ENCODE measurements at regions not wholly inside any gene's neighbourhood (a gene's known extent, or its start where the extent isn't known, plus 50 kb on each side); places are given as distances from the start of the nearest gene placed in this dataset.
"Not testable (repeated sequence)": the region's sequence is repeated elsewhere in the genome, so short reads cannot be mapped to it uniquely, and the experiment has no call there.

DNA sequence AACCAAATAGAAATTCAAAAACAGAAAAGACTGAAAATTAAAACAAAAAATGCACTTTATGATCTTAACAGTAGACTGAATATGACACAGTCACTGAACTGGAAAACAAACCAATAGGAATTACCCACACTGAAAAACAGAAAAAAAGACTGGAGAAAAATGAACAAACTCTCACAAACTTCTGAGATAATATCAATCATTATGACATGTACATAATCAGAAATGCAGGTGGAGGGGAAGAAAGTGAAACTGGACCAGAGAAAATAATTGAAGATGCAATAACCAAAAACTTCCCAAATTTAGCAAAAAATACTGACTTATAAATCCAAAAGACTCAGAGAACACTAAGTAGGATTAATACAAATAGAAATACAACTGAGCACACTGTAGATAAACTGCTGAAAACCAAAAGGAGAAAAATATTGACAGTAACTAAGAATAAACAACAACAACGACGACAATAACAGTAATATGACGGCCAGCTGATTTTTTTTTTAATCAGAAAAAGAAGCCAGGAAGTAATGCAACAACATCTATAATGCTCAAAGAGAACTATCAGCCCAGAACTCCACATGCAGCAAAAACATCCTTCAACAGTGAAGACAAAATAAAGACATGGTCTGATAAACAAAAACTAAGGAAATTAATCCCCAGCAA lies 108.1 kb downstream of the ZFAND4 start:
- no peak for DNase-seq

DNA sequence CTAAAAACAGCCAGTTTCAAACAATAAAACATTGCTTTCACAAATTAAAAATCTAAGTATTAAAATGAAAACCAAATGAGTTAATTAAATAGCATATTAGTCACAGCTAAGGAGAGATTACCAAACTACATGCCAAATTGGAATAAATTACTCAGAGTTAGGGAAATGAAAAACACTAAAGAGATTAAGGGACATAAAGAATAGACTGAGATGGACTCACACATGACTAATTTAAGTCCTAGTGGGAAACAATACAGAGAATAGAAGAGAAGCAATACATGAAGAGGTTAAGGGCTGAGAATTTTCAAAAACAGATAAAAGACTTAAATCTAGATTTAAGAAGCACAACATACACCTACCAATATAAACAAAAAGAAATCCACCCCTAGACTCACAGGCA lies 110.6 kb downstream of the ZFAND4 start:
- DNase-seq, result no peak

DNA sequence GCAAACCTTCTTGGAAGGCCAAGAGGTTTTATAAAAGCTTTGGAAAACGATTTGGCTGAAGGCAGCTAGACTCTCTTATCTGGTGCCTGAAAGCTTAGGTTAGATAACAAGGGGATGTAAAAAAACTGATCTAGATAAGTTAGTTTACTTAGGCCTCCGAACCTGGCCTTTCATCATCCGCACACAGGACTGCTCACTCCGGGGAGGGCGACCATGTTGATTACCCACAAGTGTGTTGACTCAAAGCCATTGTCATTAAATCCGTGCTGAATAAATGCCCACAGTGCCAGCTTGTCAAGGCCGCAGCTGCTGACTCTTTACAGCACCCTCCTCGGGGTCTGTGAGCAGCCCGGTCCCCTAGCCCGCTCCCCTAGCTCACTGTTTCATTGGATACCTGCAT lies 112.3 kb downstream of the ZFAND4 start:
- DNase-seq, result no peak

DNA sequence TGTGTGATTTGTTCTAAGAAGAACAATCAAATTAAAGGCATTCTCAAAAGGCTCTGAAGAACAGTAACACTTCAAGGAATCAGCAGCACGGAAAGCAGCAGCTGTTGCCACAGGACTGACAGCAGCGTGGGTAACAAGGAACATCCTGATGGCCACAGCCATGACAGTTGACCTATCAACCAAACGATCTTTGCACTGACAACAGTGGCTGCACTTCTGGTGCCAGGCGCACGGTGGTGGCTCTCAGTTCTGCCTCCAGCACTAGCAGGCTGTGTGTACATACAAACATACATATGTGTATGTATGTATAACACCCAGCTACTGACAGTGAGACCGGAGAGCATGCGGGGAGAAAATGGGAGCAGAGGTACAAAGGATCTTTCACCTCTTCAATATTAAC lies 114.1 kb downstream of the ZFAND4 start:
- DNase-seq, result no peak

DNA sequence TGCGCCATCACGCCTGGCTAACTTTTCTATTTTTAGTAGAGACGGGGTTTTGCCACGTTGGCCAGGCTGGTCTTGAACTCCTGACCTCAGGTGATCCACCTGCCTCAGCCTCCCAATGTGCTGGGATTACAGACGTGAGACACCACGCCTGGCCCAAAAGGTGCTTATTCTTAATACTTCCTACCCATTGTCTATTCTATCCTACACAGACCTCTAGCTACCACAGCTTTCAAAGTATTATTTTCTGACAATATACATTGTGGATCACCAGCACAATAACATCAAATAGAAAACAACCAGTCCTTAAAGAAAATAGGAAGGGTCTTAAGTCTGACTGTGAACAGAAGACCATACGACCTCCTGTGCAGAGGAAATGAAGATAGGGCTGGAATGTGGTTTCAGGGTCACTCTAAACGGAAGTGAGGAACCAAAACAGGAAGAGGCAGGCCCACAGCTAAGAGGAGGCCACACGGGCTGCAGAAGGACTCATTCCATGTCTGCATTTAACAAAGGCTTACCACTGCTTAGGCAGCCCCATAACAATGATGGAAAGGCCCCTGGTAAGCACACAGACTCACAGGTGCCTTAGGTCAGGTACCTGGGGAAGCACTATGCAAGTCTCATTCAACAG lies 115.2 kb downstream of the ZFAND4 start:
- DNase-seq, result no peak

DNA sequence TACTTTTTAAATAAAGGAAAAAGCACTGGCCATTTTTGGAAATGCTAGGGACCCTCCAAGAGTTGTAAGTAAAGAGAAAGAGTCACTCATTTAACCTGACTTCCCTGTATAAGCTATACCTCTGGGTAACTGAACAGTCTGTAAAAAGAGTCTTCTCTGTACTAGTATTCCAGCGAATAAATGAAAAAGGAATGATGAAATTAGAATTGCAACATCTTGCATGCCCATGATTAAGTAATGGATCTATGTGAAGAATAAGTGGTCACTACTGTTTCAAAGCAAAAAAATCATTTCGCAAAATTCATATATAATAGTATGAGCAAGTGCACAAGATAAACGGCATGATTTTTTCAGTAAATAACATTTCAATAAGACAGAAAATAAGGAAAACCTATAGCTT lies 116.8 kb downstream of the ZFAND4 start:
- DNase-seq, result no peak

DNA sequence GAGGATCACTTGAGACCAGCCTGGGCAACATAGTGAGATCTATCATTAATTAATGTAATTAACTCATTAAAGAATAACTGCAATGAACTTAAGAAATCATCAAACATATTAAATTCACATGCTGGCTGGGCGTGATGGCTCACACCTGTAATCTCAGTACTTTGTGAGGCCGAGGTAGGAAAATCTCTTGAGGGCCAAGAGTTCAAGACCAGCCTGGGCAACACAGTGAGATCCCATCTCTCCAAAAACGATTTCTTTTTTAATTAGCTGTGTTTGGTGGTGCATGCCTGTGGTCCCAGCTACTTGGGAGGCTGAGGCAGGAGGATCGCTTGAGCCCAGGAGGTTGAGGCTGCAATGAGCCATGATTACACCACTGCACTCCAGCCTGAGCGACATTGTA lies 117.2 kb downstream of the ZFAND4 start:
- not testable (repeated sequence) for DNase-seq

DNA sequence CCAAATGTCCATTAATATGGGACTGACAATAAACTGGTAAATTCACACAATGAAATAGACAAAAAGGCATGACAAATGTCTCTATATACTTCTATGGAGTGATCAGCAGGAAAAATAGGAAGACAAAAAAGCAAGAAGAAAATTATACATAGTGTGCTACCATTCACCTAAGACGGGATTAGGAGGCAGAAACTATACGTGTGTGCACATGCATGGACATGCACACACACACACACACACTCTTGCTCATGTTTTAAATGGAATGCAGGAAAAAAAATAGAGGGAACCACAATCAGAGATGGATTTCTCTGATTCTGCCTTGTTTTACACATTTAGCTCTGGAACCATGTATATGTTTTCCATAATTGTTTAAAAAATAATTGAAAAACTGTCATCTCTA lies 119.0 kb downstream of the ZFAND4 start:
- DNase-seq, result no peak

DNA sequence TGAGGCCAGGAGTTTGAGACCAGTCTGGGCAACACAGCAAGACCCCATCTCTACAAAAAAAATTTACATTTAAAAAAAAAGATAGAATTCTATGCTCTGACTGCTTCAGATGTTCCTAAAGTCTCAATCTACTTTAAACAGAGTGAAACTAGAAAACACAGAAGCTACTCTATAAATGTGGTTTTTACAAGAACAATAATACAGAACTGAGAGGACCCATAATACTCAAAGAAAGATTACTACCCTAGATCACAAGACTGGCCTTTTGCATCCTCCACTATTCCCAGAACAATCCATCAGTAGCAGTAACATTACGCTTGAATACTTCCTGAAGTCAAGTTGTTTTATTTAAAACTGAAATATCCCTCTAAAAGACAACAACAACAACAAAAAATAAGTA lies 119.4 kb downstream of the ZFAND4 start:
- no peak for DNase-seq

DNA sequence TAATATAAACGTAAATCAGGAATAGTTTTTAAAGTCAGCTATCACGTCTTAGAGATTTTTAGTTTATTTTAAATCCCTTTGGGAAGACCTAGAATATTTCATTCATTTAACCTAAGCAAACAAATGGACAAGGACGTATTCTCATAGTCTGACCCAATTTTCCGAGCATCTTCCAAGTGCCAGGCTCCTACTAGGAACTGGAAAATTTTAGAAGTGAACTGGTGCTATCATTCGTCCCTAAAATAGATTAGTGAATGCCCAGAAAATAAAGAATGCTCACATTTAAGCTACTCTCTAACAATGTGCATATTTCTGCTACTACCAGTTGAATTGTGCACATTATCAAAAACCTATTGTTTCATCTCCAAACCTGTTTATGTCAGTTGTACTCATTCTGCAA lies 120.1 kb downstream of the ZFAND4 start:
- no peak for DNase-seq

DNA sequence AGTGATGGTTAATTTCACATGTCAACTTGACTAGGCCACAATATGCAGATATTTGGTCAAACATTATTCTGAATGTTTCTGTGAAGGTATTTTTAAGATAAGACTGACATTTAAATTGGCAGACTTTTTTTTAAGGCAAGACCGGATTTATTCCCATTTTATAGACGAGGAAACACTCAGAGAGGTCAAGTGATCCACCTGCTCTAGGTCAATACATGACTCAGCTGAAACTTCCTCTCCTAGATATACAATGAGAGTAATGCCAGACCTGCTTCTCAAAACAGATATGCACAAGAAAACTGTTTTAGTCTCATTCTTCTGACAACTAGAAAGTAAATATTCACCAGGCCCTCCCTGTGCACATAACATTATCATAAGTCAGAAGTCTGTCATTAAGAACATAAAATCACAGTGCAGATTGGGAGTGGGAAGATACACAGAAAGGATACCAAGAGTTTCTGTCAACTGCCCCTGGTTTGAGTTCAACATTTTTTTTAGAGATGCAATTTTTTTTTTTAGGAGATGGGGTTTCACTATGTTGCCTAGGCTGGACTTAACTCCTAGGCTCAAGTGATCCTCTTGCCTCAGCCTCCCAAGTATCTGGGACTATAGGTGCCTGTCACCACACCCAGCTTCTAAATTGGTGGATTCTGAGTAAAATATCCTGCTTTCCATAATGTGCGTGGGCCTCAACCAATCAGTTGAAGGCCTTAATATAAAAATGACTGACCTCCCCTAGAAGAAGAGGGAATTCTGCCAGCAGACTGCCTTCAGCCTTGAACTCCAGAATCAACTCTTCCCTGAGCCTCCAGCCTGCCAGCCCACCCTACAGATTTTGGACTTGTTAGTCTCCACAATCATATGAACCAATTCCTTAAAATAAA lies 121.4 kb downstream of the ZFAND4 start:
- DNase-seq, result no peak

DNA sequence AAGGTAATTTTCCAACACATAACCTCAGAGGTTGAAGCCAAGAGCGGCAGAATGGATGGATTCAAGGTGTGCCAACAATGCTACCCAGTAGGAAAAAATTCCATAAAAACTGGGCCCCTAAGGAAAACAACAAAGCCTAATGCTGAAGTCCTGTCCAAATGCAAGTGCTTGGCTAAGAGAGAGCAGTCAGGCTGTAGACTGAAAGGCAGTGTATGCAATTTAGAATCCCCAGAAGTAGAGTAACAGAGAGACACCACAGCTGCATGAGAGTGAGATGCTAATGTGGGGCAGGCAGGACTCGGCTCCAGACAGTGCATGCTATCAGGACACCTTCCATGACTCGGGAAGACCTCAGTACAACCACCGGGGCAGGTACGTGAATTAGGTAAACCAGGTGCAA lies 124.5 kb downstream of the ZFAND4 start:
- no peak for DNase-seq

DNA sequence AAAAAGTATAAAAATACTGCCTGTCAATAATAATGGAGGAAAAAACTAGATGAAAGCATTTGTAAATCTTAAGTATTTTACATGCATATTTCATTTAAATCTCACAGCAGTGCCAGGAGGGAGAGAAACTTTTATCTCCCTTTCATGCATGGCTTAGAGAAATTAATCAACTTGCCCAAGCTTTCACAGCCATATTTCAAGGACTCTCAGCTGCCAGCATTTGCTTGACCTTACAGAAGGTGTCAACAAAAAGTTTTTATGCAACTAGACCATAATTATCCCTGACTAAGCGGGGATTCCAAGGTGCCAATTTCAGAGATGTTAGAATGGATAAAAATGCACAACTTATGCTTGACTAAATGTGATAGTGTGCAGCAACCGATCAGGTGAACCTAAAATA lies 125.4 kb downstream of the ZFAND4 start:
- no peak for DNase-seq

DNA sequence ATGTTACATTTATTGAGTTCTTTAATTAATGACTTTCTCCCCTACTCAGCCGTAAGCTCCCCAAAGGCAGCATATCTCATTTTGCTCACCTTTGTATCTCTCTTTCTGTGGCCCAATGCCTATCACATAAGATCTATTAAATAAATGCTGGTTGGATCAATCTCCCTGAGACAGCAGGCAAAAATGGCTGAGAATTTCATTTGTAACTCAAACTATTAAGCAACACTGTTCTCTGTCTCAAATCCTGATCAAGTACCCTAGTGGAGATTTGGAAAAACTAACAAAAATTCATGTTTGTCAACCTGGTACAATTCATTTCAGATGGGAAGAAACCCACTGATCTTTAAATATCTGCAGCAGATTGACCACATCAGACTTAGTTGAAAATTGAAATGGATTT lies 127.4 kb downstream of the ZFAND4 start:
- no peak for DNase-seq

DNA sequence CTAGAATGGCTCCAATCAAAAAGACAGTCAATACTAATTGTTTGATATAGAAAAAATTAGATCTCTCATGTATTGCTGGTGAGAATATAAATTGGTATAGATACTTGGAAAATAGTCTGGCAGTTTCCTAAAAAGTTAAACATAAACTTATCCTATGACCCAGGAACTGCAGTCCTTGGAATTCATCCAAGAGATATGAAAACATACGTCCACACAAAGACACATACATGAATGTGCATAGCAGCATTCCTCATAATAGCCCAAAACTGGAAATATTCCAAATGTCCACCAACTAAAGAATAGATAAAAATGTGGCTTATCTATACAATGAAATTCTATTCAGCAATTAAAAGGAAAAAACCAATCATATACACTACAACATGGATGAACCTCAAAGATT lies 128.4 kb downstream of the ZFAND4 start:
- DNase-seq, result no peak

DNA sequence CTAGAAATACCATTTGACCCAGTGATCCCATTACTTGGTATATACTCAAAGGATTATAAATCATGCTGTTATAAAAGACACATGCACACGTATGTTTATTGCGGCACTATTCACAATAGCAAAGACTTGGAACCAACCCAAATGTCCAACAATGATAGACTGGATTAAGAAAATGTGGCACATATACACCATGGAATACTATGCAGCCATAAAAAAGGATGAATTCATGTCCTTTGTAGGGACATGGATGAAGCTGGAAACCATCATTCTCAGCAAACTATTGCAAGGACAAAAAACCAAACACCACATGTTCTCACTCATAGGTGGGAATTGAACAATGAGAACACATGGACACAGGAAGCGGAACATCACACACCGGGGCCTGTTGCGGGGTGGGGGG lies 131.5 kb downstream of the ZFAND4 start:
- not testable (repeated sequence) for DNase-seq

DNA sequence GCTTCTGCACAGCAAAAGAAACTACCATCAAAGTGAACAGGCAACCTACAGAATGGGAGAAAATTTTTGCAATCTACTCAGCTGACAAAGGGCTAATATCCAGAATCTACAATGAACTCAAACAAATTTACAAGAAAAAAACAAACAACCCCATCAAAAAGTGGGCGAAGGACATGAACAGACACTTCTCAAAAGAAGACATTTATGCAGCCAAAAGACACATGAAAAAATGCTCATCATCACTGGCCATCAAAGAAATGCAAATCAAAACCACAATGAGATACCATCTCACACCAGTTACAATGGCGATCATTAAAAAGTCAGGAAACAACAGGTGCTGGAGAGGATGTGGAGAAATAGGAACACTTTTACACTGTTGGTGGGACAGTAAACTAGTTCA lies 132.0 kb downstream of the ZFAND4 start:
- DNase-seq, result not testable (repeated sequence)

DNA sequence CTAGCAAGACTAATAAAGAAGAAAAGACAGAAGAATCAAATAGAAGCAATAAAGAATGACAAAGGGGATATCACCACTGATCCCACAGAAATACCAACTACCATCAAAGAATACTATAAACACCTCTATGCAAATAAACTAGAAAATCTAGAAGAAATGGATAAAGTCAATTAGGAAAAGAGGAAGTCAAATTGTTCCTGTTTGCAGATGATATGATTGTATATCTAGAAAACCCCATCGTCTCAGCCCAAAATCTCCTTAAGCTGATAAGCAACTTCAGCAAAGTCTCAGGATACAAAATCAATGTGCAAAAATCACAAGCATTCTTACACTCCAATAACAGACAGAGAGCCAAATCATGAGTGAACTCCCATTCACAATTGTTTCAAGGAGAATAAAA lies 133.0 kb downstream of the ZFAND4 start:
- not testable (repeated sequence) for DNase-seq

DNA sequence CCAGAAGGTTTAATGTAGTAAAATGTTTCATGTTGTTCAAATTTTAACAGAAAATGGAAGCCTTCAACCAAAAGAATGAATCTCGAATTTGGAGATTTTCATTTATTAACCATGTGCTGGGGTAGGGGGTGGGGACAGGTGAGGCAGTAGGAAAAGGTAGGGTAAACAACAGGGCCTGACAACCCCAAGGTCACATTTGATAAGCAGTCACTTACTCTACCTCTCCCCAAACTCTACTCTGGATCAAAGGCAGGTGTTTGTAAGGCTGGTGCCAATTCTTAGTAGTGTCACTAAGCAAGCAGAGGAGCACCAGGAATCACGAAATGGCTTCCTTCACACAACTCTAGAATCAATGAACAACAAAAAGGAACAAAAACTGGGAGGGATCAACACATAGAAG lies 138.0 kb downstream of the ZFAND4 start:
- no peak for DNase-seq

DNA sequence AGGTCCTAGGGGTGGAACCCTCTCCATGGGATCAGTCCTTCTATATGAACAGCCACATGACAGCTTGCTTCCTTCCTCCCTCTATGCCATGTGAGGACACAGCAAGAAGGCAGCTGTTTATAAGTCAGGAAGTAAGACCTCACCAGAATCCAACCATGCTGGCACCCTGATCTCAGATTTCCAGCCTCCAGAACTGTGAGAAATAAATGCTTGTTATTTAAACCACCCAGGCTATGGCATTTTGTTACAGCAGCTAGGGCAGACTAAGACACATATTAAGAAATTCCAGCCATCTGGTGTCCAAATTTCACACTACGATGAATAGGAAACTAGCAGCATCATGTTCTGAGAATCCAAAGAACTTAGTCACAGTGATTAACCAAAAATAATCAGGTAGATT lies 140.1 kb downstream of the ZFAND4 start:
- no peak for DNase-seq

DNA sequence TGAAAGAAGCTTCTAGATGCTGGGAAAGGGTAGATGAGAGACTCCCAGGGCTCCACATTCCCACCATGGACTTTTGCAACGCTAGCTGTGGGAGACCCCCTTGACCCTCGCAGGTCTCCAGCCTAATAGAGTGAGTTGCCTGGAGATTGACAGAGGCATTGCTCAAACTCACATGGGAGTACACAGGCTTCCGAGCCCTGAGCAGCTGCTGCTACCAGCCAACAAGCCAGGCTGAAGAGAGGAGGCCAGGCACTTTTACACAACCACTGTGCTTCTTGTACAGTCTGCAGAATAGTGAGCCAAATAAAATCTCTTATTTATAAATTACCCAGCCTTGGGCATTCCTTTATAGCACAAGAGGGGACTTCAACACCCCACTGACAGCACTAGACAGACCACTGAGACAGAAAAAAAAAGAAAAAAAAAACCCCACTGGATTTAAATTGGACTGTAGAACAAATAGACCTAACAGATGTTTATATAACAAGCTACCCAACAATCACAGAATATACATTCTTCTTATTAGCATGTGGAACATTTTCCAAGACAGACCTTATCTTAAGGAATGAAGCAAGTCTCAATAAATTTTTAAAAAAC lies 146.2 kb downstream of the ZFAND4 start:
- DNase-seq, result no peak

DNA sequence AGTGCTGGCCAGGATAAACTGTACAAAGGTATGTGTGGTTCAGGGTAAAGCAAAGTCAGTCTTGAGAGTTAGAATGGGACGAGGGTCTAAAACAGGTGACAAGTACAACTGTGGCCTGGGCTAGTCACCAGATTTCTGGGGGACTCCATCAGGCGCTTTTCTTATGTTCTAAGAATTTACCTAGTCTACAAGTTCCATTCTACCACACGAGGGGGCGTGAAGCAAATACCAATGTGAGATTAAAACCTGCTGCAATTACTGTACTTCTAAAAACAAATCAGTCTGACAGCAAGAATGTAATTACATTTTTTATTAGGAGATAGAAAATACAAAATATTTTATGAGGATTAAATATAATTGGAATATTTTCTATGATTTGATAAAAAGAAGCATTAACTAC lies 146.5 kb downstream of the ALOX5 start:
- no peak for DNase-seq

DNA sequence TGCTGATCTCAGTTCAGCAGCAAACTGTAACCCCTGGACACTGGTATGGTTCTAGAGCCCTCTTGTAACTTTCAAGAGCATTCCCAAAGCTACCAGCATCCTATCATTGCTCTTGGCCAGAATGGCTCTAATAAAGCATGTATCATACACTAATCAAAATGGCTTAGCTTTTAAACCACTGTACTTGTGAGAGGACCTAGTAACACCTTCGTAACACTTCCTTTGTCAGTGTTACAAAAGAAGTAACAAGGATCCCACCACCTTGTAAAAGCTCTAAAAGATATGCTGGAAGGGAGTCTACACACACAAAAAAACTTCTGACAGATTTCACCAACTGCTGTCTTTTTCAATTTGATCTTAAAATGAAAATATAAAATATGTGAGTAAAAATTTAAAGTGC lies 144.7 kb downstream of the ALOX5 start:
- DNase-seq, result no peak

DNA sequence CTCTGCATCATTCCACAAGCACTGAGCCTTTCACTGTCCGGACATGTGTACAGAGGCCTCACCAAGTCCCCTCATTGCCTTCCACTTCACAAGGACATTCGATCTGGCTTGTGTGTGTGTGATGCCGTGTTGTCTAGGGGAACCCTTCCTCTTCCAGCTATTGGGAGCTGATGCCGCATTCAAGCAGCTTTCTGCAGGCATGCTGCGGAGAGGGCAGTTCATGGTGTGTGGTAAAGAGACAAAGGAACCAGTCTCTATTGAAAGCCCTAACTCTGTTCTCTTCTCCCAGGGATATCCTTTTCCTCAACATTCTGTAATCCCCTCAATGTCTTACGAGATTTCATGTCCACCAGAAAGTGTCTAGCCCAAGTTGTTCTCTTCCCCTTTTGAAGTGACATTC lies 141.6 kb downstream of the ALOX5 start:
- no peak for DNase-seq

All from hippocampal formation (tissue), 2 donors.